DMS79 treated with DMSO at 0.1 percent for 48 hours (cell line): ENCODE measurements at regions not wholly inside any gene's neighbourhood (a gene's known extent, or its start where the extent isn't known, plus 50 kb on each side); places are given as distances from the start of the nearest gene placed in this dataset.

Experiments used
- DNase-seq: peaks from one replicate; lab custom pipeline; 2025; lab: John Stamatoyannopoulos, UW

DNA sequence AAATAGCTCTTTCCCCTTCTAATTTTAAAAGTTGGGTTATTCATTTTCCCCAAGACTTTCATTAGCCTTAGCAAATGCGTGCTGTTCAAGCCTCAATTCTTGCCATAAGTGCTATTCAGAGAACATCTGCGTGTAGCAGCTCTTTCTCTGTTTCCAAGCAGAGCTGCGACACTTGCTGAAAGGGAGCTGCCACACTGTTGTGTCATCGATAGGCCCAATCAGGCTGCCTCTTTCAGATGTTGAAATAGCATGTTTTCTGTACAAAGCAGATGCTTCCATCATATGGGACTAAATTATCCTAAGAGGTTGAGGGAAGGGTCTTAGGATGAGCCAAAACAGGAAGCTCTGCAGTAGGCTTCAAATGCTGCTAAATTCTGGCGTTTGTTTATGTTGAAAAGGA is 220.9 kb upstream of the CDC14C start:
- DNase-seq = no peak

GRCh38 chr7:48708122-48708521 is 216.2 kb upstream of the CDC14C start:
- DNase-seq = no peak

- no peak for DNase-seq
These were observed 215.7 kb upstream of the CDC14C start for GRCh38 chr7:48708635-48709034.

DNA sequence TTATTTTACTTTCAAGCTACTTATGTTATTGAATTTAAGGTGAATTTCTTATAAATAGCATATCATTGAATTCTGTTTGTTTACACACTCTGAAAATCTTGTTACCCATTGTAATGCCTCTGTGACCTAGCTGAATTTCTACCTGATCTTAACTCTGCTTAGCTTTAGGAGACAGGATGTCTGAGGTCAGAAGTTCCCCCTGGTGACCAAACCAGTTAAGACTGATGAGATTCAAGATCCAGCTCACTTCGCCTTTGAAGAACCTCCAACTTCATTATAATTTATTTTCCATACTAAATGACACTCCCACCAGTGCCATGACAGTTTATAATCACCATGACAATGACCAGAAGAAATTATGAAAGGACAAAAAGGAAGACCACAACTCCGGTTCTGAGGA is 213.4 kb upstream of the CDC14C start:
- no peak for DNase-seq

DNA sequence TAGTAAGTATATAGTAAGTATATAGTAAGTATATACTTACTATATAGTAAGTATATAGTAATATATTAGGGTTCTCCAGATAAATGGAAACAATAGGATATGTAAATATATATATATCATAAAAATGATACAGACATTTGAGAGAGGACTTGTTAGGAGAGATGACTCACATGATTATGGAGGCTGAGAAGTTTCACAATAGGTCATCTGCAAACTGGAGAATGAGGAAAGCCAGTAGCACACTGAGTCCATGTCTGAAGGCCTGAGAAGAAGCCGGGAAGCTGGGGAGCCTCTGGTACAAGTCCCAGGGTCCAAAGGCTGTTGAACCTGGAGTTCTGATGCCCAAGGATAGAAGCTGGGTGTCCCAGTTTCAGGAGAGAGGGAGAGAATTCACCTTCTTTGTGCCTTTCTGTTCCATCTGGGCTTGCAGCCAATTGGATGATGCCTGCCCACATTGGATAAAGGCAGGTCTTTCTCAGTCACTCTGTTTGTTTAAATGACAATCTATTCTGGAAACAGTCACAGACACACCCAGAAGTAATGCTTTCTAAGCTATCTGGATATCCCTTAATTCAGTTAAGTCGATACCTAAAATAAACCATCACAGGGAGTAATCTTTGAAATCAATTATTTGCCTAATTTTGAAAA is 205.5 kb upstream of the CDC14C start:
- no peak for DNase-seq

DNA sequence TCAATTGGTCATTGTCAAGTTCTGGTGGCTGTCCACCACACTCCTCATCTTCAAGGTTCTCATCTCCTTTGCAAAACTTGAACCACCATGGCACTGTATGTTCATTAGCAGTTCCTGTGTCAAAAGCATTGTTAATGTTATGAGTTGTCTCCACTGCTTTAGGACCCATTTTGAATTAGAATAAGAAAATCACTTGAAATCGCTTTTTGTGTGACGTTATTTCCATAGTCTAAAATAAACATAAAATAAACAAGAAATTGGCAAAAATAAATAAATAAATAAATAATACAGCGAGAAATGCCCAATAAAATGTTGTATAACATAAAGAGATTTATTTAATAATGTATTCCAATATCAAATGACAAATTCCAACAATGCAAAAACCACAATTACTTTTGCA is 195.5 kb upstream of the CDC14C start:
- no peak for DNase-seq

DNA sequence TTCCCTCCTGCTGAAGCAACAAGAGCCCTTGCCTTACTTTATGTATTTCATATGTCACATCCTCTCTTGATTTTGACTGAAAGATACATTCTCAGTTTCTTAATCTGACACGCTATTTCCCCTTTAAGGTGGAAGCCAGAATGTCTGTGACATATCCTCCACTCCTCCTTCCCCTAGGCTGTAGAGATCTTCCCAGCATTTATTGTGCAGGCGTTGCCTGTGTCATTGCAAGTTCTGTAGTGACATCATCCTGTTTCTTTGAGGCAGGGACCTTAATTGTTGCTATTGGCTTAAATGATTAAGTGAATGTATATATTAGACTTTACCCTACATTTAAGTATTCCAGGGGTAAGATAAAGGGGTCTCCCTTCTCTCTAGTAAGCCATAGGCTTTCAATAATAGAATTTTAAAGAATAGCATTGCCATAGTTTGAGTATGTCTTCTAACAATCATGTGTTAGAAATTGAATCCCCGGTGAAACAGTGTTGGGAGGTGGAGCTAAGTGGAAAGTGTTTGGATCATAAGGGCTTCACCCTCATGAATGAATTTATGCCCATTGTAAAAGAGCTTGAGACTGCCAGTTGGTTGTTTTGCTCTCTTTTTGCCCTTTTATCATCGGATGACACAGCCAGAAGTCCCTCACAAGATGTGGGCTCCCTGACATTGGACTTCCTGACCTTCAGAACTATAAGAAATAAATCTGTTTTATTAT is 189.5 kb upstream of the CDC14C start:
- no peak for DNase-seq

DNA sequence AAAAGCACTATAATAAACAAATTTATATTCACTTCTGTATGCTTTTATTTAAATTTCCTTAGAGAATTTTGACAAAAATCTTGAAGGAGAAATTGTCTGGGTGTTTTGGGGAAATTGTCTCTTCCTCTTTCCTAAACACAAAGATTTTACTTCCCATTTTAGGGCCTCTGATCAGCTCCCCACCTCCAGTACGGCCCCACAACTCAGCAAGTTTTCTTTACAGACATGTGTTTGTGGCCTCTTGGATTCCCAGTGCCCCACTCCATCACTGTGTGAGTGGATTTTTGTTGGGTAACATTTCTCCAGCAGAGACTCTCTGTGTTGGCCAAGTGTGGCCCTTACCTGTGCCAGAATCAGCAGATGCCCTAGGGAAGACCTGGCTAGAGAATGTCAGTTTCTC is 182.8 kb upstream of the CDC14C start:
- no peak for DNase-seq

DNA sequence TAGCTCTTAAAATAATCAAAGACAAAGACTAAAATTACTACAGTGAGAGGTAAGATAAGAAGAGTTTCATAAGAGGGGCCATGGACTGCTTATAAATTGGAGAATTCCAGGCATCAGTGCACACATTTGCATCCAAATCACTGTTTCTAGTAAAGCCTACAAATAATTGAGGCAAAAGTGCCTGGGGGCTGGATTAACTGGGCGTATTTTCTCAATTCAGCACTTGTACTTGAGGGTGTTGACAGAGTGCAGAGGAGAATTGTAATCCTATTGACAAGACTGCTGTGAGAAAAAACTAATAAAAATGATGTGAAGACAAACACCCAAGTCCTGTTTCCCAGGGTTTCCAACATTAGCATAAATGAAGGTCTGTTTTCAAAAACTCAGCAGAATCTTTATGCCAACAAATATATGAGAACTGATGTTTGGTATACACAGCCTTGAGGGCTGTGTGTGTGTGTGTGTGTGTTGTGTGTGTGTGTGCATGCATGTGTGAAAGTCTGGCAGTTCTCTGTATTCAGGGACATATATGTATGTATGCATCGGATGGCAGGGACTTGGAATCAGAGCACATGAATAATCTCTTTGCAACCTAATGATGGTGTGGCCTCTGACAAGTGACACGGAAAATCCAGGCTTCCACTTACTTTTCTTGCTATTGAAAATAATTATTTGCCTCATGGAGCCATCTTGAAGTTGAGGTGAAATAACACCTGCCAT is 182.1 kb upstream of the CDC14C start:
- DNase-seq = peak; percentile 75

DNA sequence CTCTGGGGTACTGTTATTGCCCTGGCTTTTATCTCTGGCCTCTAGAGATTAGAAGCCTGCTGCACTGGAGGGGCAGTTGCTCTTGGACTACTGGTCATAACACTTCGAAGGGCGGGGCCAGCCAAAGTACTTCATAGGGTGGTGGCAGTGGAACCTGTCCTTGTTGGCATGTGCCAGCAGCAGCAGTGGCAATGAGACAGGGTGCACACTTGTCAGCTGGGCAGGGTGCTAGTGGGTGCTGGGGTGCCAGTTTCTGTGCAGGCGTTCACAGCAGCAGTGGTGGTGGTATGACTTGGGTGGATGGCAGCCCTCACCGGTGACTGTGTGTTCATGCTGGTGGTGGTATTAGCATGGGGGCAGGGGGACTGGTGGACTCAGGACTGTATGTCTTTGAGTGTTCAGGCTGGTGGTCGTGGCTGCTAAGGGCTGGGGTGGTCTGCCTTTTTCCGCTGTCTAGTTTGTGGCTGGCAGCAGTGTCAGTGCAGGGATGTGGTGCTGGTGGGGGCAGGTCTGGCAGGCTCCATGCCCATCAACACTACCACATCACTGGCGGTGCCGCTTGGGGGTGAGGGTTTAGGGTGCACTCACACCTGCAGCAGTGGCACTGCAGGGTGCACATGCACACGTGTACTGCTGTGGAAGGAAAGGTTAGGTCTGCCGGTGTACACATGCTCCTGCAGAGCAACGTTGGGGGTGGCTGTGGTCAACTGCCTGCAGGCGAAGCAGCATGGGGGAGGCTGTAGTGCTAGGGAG is 176.1 kb upstream of the CDC14C start:
- no peak for DNase-seq

DNA sequence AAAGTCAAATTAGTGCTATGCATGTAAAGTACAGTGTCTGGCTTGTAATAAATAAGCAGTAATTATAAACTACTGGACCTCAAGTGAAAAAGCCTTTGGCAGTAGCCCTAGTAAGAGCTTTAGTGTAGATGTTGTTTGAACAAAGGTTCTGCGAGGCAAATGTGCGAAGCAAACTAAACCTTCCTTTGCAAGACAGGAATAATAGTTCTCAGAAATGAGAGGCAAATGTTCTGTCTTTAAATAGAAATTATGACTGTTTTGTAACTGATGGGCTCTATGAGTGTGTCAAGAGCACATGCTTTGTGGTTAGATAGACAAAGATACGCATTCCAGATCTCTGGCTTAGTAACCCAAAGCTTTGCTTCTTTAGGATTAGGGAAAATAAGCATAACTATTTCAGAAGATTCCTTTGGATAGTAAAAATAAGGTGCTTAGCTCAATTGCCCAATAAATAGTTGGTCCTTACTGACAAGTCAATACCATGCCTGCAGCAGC is 169.2 kb upstream of the CDC14C start:
- DNase-seq = no peak

DNA sequence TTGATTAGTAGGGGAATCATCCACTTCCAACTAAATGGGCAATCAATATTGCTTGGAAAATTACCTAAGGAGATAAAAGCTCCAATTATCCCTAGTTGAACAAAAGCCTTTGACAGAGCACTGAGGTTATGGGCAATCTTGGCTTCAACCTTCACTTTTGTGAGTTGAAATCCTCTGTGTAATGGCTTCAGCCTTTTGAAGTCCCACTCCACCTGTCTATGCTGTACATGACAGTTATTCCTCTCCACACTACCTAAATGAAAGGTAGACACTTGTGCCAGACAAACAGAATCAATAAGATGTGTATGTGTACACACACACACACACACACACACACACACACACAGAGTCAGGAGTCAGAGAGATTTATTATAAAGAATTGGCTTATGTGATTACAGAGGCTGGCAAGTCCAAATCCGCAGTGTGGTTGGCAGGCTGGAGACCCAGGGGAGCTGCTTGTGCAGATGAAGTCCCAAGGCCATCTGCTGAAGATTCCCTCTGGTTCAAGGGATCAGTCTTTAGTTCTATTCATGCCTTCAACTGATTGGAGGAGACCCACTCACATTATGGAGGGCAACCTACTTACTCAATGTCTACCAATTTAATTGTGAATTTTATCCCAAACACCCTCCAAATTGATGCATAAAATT is 164.8 kb upstream of the CDC14C start:
- no peak for DNase-seq

GRCh38 chr7:48760528-48761265 is 163.7 kb upstream of the CDC14C start:
- peak; percentile 7 for DNase-seq

DNA sequence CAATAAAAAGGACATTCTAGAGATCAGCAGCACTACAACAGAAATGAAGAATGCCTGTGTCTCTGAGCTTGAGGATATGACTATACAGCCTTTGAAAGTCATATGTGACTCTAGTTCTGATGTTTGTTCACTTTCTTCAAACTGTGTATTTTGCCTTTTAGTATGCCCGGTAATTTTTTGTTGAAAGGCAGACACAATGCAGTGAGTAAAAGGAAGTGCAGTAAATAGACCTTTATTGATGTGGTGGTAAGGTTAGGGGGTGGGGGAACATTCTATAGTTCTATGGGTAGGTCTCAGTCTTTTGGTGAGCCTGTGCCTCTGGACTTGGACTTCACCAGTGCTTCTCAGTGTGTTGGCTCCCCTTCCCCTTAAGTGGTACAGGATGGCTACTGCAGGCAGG is 143.5 kb upstream of the CDC14C start:
- DNase-seq = no peak

- no peak for DNase-seq
These were observed 142.6 kb upstream of the CDC14C start for GRCh38 chr7:48781752-48782151.

DNA sequence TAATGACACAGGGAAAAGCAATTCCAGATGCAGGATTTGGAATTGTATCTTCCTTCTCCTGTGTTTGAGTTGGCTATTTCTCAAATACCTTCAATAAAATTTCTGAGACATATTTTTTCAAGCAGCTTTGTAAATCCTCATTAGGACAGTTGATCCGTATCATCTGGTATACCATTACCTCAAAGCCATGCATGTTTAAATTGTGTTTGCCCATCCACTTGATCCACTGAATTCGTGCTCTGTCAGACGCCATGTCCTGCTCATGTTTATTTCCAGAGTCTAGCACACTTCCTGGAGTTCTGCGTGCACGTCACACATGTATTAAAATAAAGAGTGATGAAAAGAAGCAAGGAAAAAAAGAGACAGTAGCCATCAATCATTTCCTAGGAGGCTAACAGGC is 141.8 kb upstream of the CDC14C start:
- DNase-seq = no peak

- peak; percentile 70 for DNase-seq
These were observed 137.4 kb upstream of the CDC14C start for GRCh38 chr7:48786951-48787350.

GRCh38 chr7:48803250-48803649 is 121.1 kb upstream of the CDC14C start:
- DNase-seq = no peak

GRCh38 chr7:48806731-48807130 is 117.6 kb upstream of the CDC14C start:
- DNase-seq = no peak

DNA sequence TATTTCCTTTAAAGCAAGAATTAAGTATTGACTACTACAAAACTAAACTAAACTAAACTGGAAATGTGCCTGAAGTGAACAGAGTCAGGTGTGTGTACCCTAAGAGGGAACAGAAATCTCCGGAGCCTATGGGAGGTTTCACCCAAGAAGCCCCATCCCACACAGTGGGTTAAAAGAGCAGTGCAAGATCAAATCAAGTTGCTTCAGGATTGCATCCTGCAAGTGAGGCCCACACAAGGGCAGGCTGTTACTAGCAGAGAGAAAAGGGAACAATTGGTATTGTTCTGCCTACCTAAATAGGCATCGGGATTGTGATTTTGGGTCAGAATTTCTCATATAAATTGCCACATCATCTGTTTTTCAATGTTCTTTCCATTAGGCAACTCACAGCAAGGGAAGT is 113.3 kb upstream of the CDC14C start:
- no peak for DNase-seq

- DNase-seq = no peak
These were observed 110.9 kb upstream of the CDC14C start for GRCh38 chr7:48813472-48813871.
